Central memory CD8-positive, alpha-beta T cell (primary cell): ENCODE measurements at regions not wholly inside any gene's neighbourhood (a gene's known extent, or its start where the extent isn't known, plus 50 kb on each side); places are given as distances from the start of the nearest gene placed in this dataset.

Experiments used
- ATAC-seq: fragments of 150-1000 bp; cut with Tn5 transposase; replicated peaks from 2 replicates; pipeline ENCODE4 v1.10.0; 2022; ENCODE audit warnings: mild to moderate bottlenecking, moderate FRiP score, moderate number of reproducible peaks; ENCODE audit not compliant: poor library complexity, severe bottlenecking; ENCODE audit errors: extremely low read depth
- DNase-seq, 2 donors: peaks; one replicate each; pipeline ENCODE4 v3.0.0; 2021; ENCODE audit warnings: low spot score in 2 of 2
- H3K27ac Mint-ChIP-seq: one replicate; pipeline ENCODE4 v1.8.0; 2022; ENCODE audit warnings: low read depth, mild to moderate bottlenecking, moderate library complexity, mixed read lengths
- H3K27me3 Mint-ChIP-seq: one replicate; pipeline ENCODE4 v1.8.0; 2022; ENCODE audit warnings: mixed read lengths
- H3K36me3 Mint-ChIP-seq: one replicate; pipeline ENCODE4 v1.8.0; 2022; ENCODE audit warnings: mild to moderate bottlenecking, moderate library complexity, mixed read lengths; ENCODE audit not compliant: insufficient read depth
- H3K4me1 Mint-ChIP-seq: one replicate; pipeline ENCODE4 v1.8.0; 2022; ENCODE audit warnings: mixed read lengths
- H3K4me3 Mint-ChIP-seq: one replicate; pipeline ENCODE4 v1.8.0; 2022; ENCODE audit warnings: mild to moderate bottlenecking, moderate library complexity, mixed read lengths
- H3K9me3 Mint-ChIP-seq: one replicate; pipeline ENCODE4 v1.8.0; 2022; ENCODE audit warnings: mixed read lengths

DNA sequence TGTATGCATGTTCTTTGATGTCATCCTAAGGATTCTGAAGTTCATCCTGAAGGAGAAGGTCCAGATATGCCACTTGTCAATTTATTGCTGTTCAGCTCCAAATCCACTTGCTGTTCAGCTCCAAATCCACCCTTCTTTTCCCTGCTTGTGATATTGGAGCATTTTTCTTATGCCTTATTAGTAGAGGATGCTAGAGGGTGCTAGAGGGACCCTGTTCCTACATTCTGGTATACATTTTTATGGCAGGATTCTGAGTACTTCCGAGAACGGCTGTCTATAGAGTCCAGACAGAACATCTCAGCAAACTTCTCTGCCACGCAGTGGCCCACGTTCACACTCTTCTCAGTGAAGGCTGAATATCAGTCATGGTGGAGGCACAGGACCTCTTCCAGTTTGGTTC is 406.7 kb downstream of the NOVA1 start:
- ATAC-seq (no peak), DNase-seq (no peak)
- H3K4me1 Mint-ChIP-seq: no peaks in the 10 kb centered on the region
- peaks cover 42% of the 10 kb centered on the region for H3K9me3 Mint-ChIP-seq
- H3K36me3 Mint-ChIP-seq: no peaks in the 10 kb centered on the region
- no peak overlapping the region for H3K4me3 Mint-ChIP-seq
- no peak overlapping the region for H3K27ac Mint-ChIP-seq
- H3K27me3 Mint-ChIP-seq: no peaks in the 10 kb centered on the region

DNA sequence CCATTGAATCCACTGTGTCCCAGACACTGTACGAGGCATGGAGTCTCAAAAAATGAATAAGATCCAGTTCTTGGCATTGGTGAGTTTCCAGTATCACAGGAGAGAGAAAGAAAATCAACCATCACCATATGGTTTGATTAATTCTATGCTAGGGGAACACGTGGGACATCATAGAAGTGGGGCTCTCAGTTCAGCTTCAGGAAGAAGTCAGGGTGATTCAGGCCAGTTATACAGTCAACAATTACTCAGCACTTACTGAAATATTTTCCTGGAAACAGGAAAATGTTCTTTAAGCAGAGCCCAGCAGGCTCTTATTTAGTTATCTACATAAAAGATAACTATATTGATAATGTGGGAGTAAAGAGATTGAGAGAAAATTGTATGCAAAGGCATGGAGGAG is 407.2 kb downstream of the NOVA1 start:
- DNase-seq (no peak), ATAC-seq (no peak)
- no peaks in the 10 kb centered on the region for H3K27me3 Mint-ChIP-seq
- no peak overlapping the region for H3K4me3 Mint-ChIP-seq
- no peaks in the 10 kb centered on the region for H3K4me1 Mint-ChIP-seq
- H3K9me3 Mint-ChIP-seq: peaks cover 41% of the 10 kb centered on the region
- no peaks in the 10 kb centered on the region for H3K36me3 Mint-ChIP-seq
- no peak overlapping the region for H3K27ac Mint-ChIP-seq

DNA sequence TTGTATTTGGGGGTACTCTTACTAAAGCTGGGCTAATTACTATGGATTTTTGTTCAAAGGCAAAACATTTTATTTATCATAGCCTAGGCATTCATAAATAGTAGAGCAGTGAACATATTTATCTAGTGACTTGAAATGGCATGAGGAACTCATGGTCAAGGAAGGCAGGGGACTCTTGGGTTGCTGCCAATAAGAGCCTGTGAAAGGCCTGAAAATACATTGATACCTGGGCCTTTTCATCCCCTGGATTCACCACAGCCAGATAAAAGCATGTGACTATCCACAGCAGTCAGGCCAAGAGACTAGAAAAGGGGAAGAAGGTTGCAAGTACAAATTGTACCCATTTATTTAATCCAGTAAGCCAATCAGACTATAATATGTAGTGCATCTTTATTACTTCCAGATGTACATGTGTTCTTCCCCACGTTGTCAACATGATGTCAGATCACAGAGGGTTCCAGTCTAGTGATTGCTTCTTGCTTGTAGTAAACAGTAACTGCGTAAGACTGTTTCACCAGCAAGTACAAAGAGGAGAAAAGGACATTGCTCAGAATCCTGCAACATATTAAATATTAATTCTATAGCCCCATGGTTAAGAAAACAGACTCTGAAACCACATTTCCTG is 409.7 kb downstream of the NOVA1 start:
- no peaks in the 10 kb centered on the region for H3K27me3 Mint-ChIP-seq
- peaks cover 27% of the 10 kb centered on the region for H3K9me3 Mint-ChIP-seq
- no peak overlapping the region for H3K27ac Mint-ChIP-seq
- no peaks in the 10 kb centered on the region for H3K36me3 Mint-ChIP-seq
- DNase-seq (no peak), ATAC-seq (no peak)
- H3K4me1 Mint-ChIP-seq: no peaks in the 10 kb centered on the region
- H3K4me3 Mint-ChIP-seq: no peak overlapping the region

DNA sequence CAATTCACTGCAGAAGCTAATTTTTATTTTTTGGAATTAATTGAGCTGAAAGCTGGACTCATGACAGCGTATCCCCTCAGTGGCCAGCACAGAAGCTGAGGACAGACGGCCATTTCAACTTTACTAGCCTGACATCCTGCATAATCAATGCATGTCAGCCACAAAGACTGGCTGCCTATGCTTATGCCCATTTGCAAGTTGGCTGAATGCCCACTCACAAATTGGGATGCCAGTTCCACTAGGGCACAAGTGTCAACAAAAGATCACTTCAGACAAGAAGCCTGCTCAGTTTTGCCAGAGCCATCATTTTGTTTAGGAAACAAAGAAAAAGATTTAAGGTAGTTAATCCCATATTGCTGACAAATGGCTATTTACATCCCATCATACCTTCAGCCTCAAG is 417.6 kb downstream of the NOVA1 start:
- no peaks in the 10 kb centered on the region for H3K4me1 Mint-ChIP-seq
- ATAC-seq (no peak), DNase-seq (no peak)
- H3K4me3 Mint-ChIP-seq: no peak overlapping the region
- no peak overlapping the region for H3K27ac Mint-ChIP-seq
- H3K9me3 Mint-ChIP-seq: peaks cover 17% of the 10 kb centered on the region
- H3K27me3 Mint-ChIP-seq: no peaks in the 10 kb centered on the region
- no peaks in the 10 kb centered on the region for H3K36me3 Mint-ChIP-seq

DNA sequence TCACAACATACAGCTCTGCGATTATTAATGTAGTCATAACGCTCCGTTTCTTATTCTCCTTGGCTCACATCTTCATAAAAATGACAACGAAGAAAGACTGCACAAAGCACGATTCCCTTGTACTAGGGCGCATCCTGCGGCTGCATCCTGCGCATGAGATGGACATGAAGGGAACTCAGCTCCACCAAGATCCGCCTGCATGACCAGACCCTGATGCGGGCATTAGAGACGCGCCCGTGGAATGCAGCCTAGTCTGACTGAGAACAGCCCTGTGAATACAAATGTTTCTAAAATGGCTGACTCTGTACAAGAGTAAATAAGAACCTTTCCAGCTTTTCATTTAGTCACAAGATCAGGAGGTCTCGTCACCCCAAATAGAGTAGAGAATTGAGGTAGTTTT is 422.2 kb downstream of the NOVA1 start:
- H3K27ac Mint-ChIP-seq: no peak overlapping the region
- peaks cover 7% of the 10 kb centered on the region for H3K9me3 Mint-ChIP-seq
- H3K27me3 Mint-ChIP-seq: no peaks in the 10 kb centered on the region

DNA sequence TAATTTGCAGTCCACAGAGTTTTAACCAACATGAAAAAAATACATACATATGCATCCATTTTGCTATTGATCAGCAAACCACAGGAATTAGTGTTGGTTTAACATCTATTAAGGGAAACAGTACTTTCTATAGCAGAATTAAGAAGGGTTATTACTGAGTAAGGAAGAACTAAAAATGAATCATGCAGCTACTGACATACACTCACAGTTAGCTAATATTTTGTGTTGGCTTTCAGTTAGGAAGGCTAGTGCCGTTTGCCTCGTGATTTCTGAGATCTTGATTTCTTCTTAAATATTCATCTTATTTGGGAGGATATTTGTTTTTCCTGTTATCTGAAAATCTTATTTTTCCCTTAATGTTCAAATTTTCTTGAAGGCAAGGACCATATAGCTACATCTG is 423.4 kb downstream of the NOVA1 start:
- H3K4me1 Mint-ChIP-seq: no peaks in the 10 kb centered on the region
- no peak overlapping the region for H3K27ac Mint-ChIP-seq
- H3K9me3 Mint-ChIP-seq: peaks cover 4% of the 10 kb centered on the region
- H3K36me3 Mint-ChIP-seq: no peaks in the 10 kb centered on the region
- no peak for ATAC-seq
- no peak overlapping the region for H3K4me3 Mint-ChIP-seq
- no peak for DNase-seq
- no peaks in the 10 kb centered on the region for H3K27me3 Mint-ChIP-seq

More for the DNA sequence above, 422.2 kb downstream of the NOVA1 start:
- Mint-ChIP-seq H3K36me3 (no peaks in the 10 kb centered on the region), H3K4me3 (no peak overlapping the region), H3K4me1 (no peaks in the 10 kb centered on the region)
- ATAC-seq (no peak), DNase-seq (no peak)

DNA sequence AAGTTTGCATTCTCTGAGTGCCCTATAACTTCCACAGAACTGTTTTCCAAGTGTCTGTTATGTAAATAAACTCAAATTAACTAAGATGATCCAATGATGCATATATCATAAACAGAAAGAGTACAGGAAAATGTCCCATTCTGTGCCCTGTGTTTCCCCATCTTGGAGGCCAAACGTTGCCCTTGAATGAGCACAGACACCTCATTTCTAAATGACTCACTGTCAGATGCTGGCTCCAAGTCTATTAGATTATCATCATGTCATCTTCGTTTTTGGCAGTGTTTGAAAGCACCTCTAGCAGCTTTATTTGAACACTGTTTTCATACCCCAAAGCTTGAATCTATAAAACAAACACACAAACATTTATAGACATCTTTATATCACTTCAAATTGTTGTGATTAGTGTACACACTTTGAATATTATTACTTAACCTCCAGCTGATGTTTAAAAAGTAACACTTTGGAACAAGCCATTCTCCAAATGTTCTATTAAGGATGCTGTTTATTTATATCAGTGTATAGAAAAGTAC is 424.2 kb downstream of the NOVA1 start:
- Mint-ChIP-seq H3K4me3 (no peak overlapping the region), H3K27ac (no peak overlapping the region), H3K27me3 (no peaks in the 10 kb centered on the region), H3K36me3 (no peaks in the 10 kb centered on the region), H3K9me3 (no peaks in the 10 kb centered on the region), H3K4me1 (no peaks in the 10 kb centered on the region)
- DNase-seq (no peak), ATAC-seq (no peak)

DNA sequence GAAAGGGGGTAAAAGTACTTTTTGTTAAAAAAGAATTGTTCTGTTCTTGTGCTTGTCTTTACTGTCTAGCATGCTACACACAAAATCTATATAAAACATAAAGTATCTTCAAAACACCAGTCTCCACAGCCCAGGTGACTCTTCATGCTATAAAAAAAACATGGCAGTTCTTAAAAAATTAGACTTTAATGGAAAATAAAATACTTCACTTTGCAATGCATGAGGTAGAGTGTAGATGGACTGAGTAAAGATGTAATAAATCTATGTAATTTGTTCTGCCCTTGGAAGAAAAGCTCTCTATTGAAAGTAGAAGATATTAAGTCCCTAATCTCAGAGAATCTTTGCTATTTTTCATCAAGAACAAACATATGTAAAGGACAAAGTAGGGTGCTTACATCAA is 425.4 kb downstream of the NOVA1 start:
- H3K4me3 Mint-ChIP-seq: no peak overlapping the region
- no peak overlapping the region for H3K27ac Mint-ChIP-seq
- DNase-seq (no peak), ATAC-seq (no peak)
- no peaks in the 10 kb centered on the region for H3K36me3 Mint-ChIP-seq
- H3K27me3 Mint-ChIP-seq: no peaks in the 10 kb centered on the region
- no peaks in the 10 kb centered on the region for H3K9me3 Mint-ChIP-seq
- H3K4me1 Mint-ChIP-seq: no peaks in the 10 kb centered on the region

DNA sequence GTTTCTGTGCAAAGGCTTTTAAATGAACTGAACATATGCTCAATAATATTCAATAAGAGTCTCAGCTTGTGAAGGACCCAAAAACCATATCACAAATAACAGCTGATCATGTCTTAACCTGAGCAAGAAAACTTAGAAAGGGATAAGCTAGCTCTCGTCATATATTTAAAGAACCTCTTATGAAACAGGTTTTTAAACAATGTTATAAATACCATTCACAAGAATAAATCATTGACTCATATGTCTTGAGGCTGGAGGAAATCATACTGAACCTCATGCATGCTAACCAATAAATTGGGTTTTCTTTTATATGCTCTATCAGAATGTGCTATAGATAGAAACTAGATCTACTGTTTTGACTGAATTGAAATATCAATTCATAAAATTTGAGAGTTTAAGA is 426.9 kb downstream of the NOVA1 start:
- Mint-ChIP-seq H3K27ac (no peak overlapping the region), H3K36me3 (no peaks in the 10 kb centered on the region), H3K9me3 (no peaks in the 10 kb centered on the region), H3K27me3 (no peaks in the 10 kb centered on the region), H3K4me1 (no peaks in the 10 kb centered on the region), H3K4me3 (no peak overlapping the region)
- DNase-seq: no peak
- no peak for ATAC-seq

DNA sequence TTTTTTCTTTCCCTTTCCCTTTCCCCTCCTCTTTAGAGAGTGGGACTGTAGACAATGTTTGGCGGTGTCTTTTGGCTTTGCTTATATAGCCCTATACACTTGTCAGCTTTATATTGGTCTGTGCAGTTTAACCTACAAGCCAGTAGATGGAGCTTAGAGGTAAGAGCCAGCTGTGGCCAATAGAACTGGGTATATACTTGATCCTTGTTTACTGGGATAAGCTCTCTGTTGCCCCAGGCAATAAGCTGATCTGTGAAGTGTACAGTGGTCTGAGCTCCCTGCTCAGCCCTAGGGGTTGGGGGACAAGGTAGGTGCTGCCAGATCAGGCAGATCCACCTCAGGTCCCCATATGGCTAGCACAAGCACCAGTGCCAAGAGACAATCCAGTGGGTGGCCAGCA is 434.1 kb downstream of the NOVA1 start:
- Mint-ChIP-seq H3K36me3 (no peaks in the 10 kb centered on the region), H3K4me1 (no peaks in the 10 kb centered on the region), H3K27ac (no peak overlapping the region), H3K9me3 (peaks cover 13% of the 10 kb centered on the region), H3K27me3 (no peaks in the 10 kb centered on the region), H3K4me3 (no peak overlapping the region)
- ATAC-seq (no peak), DNase-seq (no peak)

DNA sequence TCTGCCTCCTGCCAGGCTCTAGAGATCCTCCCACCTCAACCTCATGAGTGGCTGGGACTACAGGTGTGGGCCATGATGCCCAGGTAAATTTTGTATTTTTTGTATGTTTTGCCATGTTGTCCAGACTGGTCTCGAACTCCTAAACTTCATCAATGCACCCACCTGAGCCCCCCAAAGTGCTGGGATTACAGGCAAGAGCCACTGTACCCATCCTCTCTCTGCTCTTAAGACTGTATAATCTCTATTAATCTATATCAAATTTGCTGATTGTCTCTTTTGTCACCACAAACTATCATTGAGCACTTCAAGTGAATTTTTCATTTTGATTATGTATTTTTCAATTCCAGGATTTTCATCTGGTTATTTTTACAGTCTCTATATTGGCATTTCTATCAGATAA is 440.3 kb downstream of the NOVA1 start:
- H3K4me3 Mint-ChIP-seq: no peak overlapping the region
- ATAC-seq (no peak), DNase-seq (no peak)
- no peaks in the 10 kb centered on the region for H3K36me3 Mint-ChIP-seq
- H3K9me3 Mint-ChIP-seq: peaks cover 23% of the 10 kb centered on the region
- no peak overlapping the region for H3K27ac Mint-ChIP-seq
- no peaks in the 10 kb centered on the region for H3K27me3 Mint-ChIP-seq
- no peaks in the 10 kb centered on the region for H3K4me1 Mint-ChIP-seq

DNA sequence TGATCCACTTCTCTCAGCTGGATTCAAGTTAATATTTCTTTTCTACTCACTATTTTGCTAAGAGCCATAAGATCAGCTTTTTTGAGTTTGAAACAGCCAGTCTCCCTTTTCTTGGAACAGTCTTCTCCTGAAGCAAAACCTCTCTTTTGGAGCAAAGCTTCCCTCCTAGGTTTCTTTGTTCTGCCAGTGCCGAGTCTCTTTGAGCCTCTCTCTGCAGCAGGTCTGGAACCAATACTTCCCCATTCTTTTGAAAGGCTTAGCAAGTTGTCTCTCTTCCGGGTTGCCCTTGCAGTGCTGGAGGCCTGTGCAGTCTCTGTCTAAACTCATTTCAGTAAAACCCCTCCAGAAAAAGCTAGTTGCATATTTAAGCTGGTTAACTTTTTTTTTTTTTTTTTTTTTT is 454.8 kb downstream of the NOVA1 start:
- no peaks in the 10 kb centered on the region for H3K36me3 Mint-ChIP-seq
- no peaks in the 10 kb centered on the region for H3K4me1 Mint-ChIP-seq
- no peak overlapping the region for H3K27ac Mint-ChIP-seq
- no peak for ATAC-seq
- H3K27me3 Mint-ChIP-seq: no peaks in the 10 kb centered on the region
- peaks cover 6% of the 10 kb centered on the region for H3K9me3 Mint-ChIP-seq
- DNase-seq: no peak
- H3K4me3 Mint-ChIP-seq: no peak overlapping the region

DNA sequence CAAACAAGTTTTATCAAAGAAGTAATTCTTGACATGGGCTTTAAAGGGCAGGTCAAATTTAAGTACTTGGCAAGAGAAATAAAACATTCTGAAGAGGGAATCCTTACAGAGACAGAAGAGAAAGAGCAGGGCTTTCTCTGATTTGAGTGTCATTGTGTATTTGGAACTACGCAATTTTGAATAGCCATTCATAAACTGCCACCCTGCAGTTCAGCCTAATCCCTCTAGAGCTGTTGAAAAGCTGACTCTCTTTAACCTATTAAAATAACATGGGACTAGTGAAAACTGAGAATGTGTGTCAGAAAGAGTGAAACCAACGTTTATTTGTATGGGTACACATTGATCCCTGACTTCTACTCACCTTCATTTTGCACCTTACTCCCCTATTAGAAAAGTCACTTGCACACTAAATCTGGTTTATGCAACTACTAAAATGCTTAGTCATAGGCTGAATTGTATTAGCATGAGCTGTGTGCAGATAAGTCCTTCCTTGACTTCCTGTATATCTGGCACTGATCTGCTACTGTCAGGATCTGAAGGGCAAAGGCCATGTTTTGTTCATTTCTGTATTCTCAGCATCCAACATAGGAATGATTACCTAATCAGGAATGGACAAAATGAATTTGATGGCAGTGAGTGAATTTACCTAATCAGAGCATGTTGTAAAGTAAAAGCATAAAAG is 458.9 kb downstream of the NOVA1 start:
- Mint-ChIP-seq H3K9me3 (peaks cover 25% of the 10 kb centered on the region), H3K27me3 (no peaks in the 10 kb centered on the region), H3K36me3 (no peaks in the 10 kb centered on the region), H3K4me3 (no peak overlapping the region), H3K27ac (no peak overlapping the region), H3K4me1 (no peaks in the 10 kb centered on the region)
- DNase-seq (no peak), ATAC-seq (no peak)
